Loucy (cell line): ENCODE measurements at regions not wholly inside any gene's neighbourhood (a gene's known extent, or its start where the extent isn't known, plus 50 kb on each side); places are given as distances from the start of the nearest gene placed in this dataset.

ENCODE experiments used
- H2AFZ ChIP-seq: fragments of 200-600 bp; sonication (generic); 2 replicates; pipeline ENCODE4 v1.6.0; 2016; ENCODE audit warnings: antibody characterized with exemption, mild to moderate bottlenecking, low read length, moderate library complexity
- H3F3A ChIP-seq: fragments of 200-600 bp; 2 replicates; pipeline ENCODE4 v1.6.0; 2016; ENCODE audit warnings: antibody characterized with exemption, low read depth, mild to moderate bottlenecking
- H3K27me3 ChIP-seq: fragments of 200-600 bp; sonication (generic); 2 replicates; pipeline ENCODE4 v1.6.1; 2014; ENCODE audit warnings: low read length, mild to moderate bottlenecking; ENCODE audit not compliant: insufficient read depth, poor library complexity, severe bottlenecking
- H3K36me3 ChIP-seq: fragments of 200-600 bp; sonication (generic); 2 replicates; pipeline ENCODE4 v1.6.1; 2016; ENCODE audit warnings: low read length; ENCODE audit not compliant: insufficient read depth
- H3K4me1 ChIP-seq: fragments of 200-600 bp; sonication (generic); 2 replicates; pipeline ENCODE4 v1.5.1; 2014; ENCODE audit warnings: low read length, mild to moderate bottlenecking; ENCODE audit not compliant: insufficient read depth, poor library complexity, severe bottlenecking
- H3K4me2 ChIP-seq: fragments of 200-600 bp; sonication (generic); 2 replicates; pipeline ENCODE4 v1.6.0; 2014; ENCODE audit warnings: antibody characterized with exemption, low read length, low read depth, mild to moderate bottlenecking; ENCODE audit not compliant: poor library complexity, severe bottlenecking
- H3K4me3 ChIP-seq: fragments of 200-600 bp; sonication (generic); 2 replicates; pipeline ENCODE4 v1.5.1; 2014; ENCODE audit warnings: low read length, mild to moderate bottlenecking, mixed read lengths; ENCODE audit not compliant: poor library complexity, severe bottlenecking
- H3K79me2 ChIP-seq: fragments of 200-600 bp; sonication (generic); 2 replicates; pipeline ENCODE4 v1.6.1; 2014; ENCODE audit warnings: low read length; ENCODE audit not compliant: insufficient read depth
- H3K9ac ChIP-seq: fragments of 200-600 bp; sonication (generic); 2 replicates; pipeline ENCODE4 v1.6.0; 2014; ENCODE audit warnings: mild to moderate bottlenecking, low read depth, low read length, moderate library complexity; ENCODE audit not compliant: poor library complexity, severe bottlenecking
- H3K9me2 ChIP-seq: fragments of 200-600 bp; sonication (generic); replicated peaks from 2 replicates; pipeline ENCODE4 v1.6.1; 2016; ENCODE audit warnings: low read depth, low read length, mixed read lengths
- H3K9me3 ChIP-seq: fragments of 200-600 bp; sonication (generic); 2 replicates; pipeline ENCODE4 v1.6.1; 2014; ENCODE audit warnings: mild to moderate bottlenecking, antibody characterized with exemption, low read length, low read depth; ENCODE audit not compliant: insufficient read depth
- H4K20me1 ChIP-seq: fragments of 200-600 bp; sonication (generic); 2 replicates; pipeline ENCODE4 v1.6.0; 2014; ENCODE audit warnings: antibody characterized with exemption, low read length, mild to moderate bottlenecking; ENCODE audit not compliant: insufficient read depth, poor library complexity, severe bottlenecking
- EZH2phosphoT487 ChIP-seq: fragments of 200-600 bp; IDR thresholded peaks from 2 replicates; pipeline ENCODE4 v1.6.1; 2018; ENCODE audit warnings: antibody characterized with exemption, mild to moderate bottlenecking, moderate library complexity, borderline replicate concordance
- TF ChIP-seq, protein P1 (sequence below): fragments of 200-600 bp; sonication (generic); conservative IDR thresholded peaks from 2 replicates; pipeline ENCODE4 v1.5.1; 2014; ENCODE audit warnings: mild to moderate bottlenecking, antibody characterized with exemption, low read length

DNA sequence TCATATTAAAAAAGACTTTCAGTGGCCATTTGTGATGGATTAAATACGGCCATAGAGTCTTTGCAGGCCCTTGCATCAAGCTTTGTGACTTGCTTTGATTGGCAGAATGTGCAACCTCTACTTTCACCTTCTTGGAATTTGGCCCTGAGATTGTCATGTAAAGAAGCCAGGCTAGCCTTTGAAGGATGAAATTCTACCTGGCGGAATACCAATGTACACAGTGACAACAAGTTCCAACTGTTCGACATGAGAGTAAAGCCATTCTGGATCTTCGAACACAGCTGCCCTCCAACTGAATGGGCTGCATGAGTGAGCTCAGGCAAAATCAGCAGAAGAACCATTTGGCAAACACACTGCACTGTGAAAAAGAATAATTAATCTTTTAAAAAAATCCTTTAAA, 321.3 kb downstream of the PHF14 start:
- no peak overlapping the region for H2AFZ ChIP-seq
- H3K27me3 ChIP-seq, result no peaks in the 10 kb centered on the region
- H4K20me1 ChIP-seq, result no peaks in the 10 kb centered on the region
- H3K4me3 ChIP-seq, result no peak overlapping the region
- H3K9me3 ChIP-seq, result no peaks in the 10 kb centered on the region
- no peak overlapping the region for H3K9ac ChIP-seq
- no peaks in the 10 kb centered on the region for H3K4me1 ChIP-seq
- no peaks in the 10 kb centered on the region for H3K36me3 ChIP-seq
- no peak overlapping the region for H3K4me2 ChIP-seq
- H3K79me2 ChIP-seq, result no peaks in the 10 kb centered on the region
- no peaks in the 10 kb centered on the region for H3K9me2 ChIP-seq
- TF ChIP-seq, protein P1, sequence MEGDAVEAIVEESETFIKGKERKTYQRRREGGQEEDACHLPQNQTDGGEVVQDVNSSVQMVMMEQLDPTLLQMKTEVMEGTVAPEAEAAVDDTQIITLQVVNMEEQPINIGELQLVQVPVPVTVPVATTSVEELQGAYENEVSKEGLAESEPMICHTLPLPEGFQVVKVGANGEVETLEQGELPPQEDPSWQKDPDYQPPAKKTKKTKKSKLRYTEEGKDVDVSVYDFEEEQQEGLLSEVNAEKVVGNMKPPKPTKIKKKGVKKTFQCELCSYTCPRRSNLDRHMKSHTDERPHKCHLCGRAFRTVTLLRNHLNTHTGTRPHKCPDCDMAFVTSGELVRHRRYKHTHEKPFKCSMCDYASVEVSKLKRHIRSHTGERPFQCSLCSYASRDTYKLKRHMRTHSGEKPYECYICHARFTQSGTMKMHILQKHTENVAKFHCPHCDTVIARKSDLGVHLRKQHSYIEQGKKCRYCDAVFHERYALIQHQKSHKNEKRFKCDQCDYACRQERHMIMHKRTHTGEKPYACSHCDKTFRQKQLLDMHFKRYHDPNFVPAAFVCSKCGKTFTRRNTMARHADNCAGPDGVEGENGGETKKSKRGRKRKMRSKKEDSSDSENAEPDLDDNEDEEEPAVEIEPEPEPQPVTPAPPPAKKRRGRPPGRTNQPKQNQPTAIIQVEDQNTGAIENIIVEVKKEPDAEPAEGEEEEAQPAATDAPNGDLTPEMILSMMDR, result no peak
- no peak for TF ChIP-seq EZH2phosphoT487
- no peaks in the 10 kb centered on the region for H3F3A ChIP-seq

DNA sequence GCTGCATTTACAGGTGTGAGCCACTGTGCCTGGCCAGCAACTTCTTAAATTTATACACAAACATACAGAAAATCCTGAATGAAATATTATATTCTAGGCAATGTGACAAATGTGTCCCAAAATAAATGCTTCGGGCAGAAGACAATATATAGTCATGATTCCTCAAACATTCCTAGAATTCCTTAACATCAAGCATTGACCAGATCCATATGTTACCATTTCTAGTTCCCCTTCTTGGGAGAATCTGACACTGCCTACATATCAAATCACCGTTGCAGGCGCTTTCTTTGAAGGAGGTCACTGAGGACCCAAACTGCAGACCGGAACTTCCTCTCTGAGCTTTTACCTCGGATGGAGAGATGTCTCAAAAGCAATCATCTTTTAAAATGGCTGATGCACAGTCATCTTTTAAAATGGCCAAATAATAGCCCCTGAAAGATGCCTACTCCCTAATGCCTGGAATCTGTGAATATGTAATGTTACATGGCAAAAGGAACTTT, 323.5 kb downstream of the PHF14 start:
- Histone ChIP-seq H3K4me3 (no peak overlapping the region), H4K20me1 (no peaks in the 10 kb centered on the region), H3K4me2 (no peak overlapping the region), H3K36me3 (no peaks in the 10 kb centered on the region), H3K9me3 (no peaks in the 10 kb centered on the region; the same call in 1 of the 2 replicates), H3K4me1 (no peaks in the 10 kb centered on the region), H3F3A (no peaks in the 10 kb centered on the region), H2AFZ (no peak overlapping the region), H3K9me2 (no peaks in the 10 kb centered on the region), H3K79me2 (no peaks in the 10 kb centered on the region), H3K27me3 (no peaks in the 10 kb centered on the region), H3K9ac (no peak overlapping the region)
- no peak for TF ChIP-seq EZH2phosphoT487
- TF ChIP-seq, protein P1, result no peak

DNA sequence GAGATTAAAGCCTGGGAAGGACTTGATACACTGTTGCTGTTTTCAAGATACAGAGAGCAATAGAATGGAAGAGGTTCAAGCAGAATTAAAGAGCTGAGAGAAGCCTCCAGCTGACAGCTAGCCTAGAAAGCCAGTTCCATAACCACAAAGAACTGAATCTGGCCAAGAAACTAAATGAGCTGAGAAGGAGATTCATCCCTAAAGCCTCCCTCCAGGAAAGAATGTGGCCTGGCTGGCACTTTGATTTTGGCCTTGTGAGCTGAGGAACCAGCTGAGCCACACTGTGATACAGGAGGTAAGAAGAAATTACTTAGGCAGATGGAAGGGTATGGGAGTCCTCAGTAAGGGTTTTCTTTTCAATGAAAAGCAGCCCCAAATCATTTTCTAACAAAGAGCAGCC, 324.1 kb downstream of the PHF14 start:
- H3K79me2 ChIP-seq, result no peaks in the 10 kb centered on the region
- no peak for TF ChIP-seq EZH2phosphoT487
- TF ChIP-seq, protein P1, result no peak
- H3K36me3 ChIP-seq, result no peaks in the 10 kb centered on the region
- no peaks in the 10 kb centered on the region; the same call in 1 of the 2 replicates for H3K9me3 ChIP-seq
- no peak overlapping the region for H3K4me2 ChIP-seq
- no peaks in the 10 kb centered on the region for H3F3A ChIP-seq
- no peaks in the 10 kb centered on the region for H3K9me2 ChIP-seq
- H2AFZ ChIP-seq, result no peak overlapping the region
- no peak overlapping the region for H3K4me3 ChIP-seq
- no peaks in the 10 kb centered on the region for H3K27me3 ChIP-seq
- H3K4me1 ChIP-seq, result no peaks in the 10 kb centered on the region
- H3K9ac ChIP-seq, result no peak overlapping the region
- no peaks in the 10 kb centered on the region for H4K20me1 ChIP-seq
